ENCODE measurements at regions not wholly inside any gene's neighbourhood (a gene's known extent, or its start where the extent isn't known, plus 50 kb on each side); places are given as distances from the start of the nearest gene placed in this dataset.

DNA sequence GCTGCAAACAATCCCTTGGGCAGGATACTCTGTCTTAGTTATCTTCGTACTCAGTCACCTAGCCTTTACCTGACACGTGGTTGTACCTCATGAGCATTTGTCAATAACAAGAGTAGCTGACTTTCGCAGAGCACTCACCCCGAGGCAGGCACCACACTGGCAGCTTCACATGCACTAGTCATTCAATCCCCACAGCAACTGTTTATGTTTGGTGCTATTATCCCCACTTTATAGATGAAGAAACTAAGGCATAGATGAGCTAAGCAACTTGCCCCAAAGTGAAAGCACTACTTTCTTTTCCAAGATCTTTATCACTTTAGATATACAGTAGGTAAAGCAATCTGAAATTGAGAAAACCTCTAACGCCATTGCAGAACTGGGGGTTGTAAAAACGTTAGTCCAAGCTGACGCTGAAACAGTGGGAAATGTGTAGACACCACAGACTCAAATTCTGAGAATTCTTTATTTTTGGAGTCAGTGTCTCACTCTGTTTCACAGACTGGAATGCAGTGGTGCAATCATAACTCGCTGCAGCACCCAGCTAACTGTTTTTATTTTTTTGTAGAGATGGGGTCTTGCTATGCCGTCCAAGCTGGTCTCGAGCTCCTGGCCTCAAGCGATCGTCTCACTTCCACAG, 446.0 kb downstream of the FOXO1 start:
- H3K4me3 ChIP-seq: no peak overlapping the region
- no peaks in the 10 kb centered on the region for H3K4me1 ChIP-seq (ENCODE audit: control insufficient read depth, insufficient read depth, low read length)
- H3K9ac ChIP-seq (ENCODE audit: control insufficient read depth, insufficient read depth, low read length): no peak overlapping the region
- 69% methylated on average over 12 of the region's 12 CpGs for WGBS (ENCODE audit: insufficient coverage, insufficient replicate concordance, low lambda C conversion rate, missing lambda C conversion rate)
- ChIA-PET SMC1A (ENCODE audit: uncharacterized antibody, unreplicated experiment) (interaction anchor here (1.0 kb wide), 1 partner anchor 11 kb away, joined by 3 read pairs; no protein-coding TSS in a partner anchor), POLR2A (interaction anchor here (0.6 kb wide), 1 partner anchor 78 kb away, joined by 3 read pairs; no protein-coding TSS in a partner anchor), RAD21 (ENCODE audit: unreplicated experiment) (no interaction called here), CTCF (no interaction called here)
- no peak overlapping the region for H3K4me2 ChIP-seq (ENCODE audit: control insufficient read depth, insufficient read depth)
- no TSS peak for BruUV-seq (replicated peaks)
- H3K36me3 ChIP-seq (ENCODE audit: control insufficient read depth in 2 of 2, insufficient read depth in 2 of 2, low read length in 1 of 2): no peaks in the 10 kb centered on the region
- DNase-seq (ENCODE audit: low read depth, low spot score) (no peak), FAIRE-seq (no peak), ATAC-seq (no peak)
- in situ Hi-C loops (cut with MboI) (no loop called here), intact Hi-C loops (cut with micrococcal nuclease; ENCODE audit: unreplicated experiment) (no loop called here)
- H3K9me3 ChIP-seq (replicated peaks; ENCODE audit: control insufficient read depth, insufficient read depth, low read length): no peaks in the 10 kb centered on the region; the same call in 2 of the 3 replicates
- no peaks in the 10 kb centered on the region for H3K27me3 ChIP-seq (replicated peaks in 1 of 2; ENCODE audit: control insufficient read depth in 2 of 2, insufficient read depth in 2 of 2, low read length in 1 of 2)
- no peak overlapping the region for H3K27ac ChIP-seq (ENCODE audit: control insufficient read depth, insufficient read depth)
- H3K79me2 ChIP-seq (ENCODE audit: control insufficient read depth, insufficient read depth, low read length): no peaks in the 10 kb centered on the region
- no peak overlapping the region for H2AFZ ChIP-seq (ENCODE audit: control insufficient read depth, low read depth, low read length)
- no peaks in the 10 kb centered on the region for H4K20me1 ChIP-seq (ENCODE audit: control insufficient read depth, insufficient read depth)
- TF ChIP-seq, protein P1, sequence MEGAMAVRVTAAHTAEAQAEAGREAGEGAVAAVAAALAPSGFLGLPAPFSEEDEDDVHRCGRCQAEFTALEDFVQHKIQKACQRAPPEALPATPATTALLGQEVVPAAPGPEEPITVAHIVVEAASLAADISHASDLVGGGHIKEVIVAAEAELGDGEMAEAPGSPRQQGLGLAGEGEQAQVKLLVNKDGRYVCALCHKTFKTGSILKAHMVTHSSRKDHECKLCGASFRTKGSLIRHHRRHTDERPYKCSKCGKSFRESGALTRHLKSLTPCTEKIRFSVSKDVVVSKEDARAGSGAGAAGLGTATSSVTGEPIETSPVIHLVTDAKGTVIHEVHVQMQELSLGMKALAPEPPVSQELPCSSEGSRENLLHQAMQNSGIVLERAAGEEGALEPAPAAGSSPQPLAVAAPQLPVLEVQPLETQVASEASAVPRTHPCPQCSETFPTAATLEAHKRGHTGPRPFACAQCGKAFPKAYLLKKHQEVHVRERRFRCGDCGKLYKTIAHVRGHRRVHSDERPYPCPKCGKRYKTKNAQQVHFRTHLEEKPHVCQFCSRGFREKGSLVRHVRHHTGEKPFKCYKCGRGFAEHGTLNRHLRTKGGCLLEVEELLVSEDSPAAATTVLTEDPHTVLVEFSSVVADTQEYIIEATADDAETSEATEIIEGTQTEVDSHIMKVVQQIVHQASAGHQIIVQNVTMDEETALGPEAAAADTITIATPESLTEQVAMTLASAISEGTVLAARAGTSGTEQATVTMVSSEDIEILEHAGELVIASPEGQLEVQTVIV (IDR thresholded peaks at IDR 0.05; ENCODE audit: borderline replicate concordance, partially characterized antibody): no peak
- no peak for TF ChIP-seq CBX5 (IDR thresholded peaks at IDR 0.05; ENCODE audit: low read depth)
- TF ChIP-seq ZZZ3 (IDR thresholded peaks at IDR 0.05; ENCODE audit: control insufficient read depth, insufficient read length, low read depth): no peak
- no peak for TF ChIP-seq TCF12 (IDR thresholded peaks at IDR 0.05; ENCODE audit: low read depth, low read length)
- TF ChIP-seq, protein P2, sequence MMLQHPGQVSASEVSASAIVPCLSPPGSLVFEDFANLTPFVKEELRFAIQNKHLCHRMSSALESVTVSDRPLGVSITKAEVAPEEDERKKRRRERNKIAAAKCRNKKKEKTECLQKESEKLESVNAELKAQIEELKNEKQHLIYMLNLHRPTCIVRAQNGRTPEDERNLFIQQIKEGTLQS (IDR thresholded peaks at IDR 0.05; ENCODE audit: borderline replicate concordance, extremely low read depth, low read depth, low read length): no peak
- TF ChIP-seq TCF3 (IDR thresholded peaks at IDR 0.05; ENCODE audit: borderline replicate concordance, insufficient read depth, low read depth, low read length): no peak
- TF ChIP-seq, protein P3, sequence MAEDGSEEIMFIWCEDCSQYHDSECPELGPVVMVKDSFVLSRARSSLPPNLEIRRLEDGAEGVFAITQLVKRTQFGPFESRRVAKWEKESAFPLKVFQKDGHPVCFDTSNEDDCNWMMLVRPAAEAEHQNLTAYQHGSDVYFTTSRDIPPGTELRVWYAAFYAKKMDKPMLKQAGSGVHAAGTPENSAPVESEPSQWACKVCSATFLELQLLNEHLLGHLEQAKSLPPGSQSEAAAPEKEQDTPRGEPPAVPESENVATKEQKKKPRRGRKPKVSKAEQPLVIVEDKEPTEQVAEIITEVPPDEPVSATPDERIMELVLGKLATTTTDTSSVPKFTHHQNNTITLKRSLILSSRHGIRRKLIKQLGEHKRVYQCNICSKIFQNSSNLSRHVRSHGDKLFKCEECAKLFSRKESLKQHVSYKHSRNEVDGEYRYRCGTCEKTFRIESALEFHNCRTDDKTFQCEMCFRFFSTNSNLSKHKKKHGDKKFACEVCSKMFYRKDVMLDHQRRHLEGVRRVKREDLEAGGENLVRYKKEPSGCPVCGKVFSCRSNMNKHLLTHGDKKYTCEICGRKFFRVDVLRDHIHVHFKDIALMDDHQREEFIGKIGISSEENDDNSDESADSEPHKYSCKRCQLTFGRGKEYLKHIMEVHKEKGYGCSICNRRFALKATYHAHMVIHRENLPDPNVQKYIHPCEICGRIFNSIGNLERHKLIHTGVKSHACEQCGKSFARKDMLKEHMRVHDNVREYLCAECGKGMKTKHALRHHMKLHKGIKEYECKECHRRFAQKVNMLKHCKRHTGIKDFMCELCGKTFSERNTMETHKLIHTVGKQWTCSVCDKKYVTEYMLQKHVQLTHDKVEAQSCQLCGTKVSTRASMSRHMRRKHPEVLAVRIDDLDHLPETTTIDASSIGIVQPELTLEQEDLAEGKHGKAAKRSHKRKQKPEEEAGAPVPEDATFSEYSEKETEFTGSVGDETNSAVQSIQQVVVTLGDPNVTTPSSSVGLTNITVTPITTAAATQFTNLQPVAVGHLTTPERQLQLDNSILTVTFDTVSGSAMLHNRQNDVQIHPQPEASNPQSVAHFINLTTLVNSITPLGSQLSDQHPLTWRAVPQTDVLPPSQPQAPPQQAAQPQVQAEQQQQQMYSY (CRISPR knock-in tag; IDR thresholded peaks at IDR 0.05): no peak
- no peak for TF ChIP-seq HDGF (IDR thresholded peaks at IDR 0.05)
- TF ChIP-seq BACH1 (IDR thresholded peaks at IDR 0.05; ENCODE audit: borderline replicate concordance): no peak
- TF ChIP-seq, protein P4, sequence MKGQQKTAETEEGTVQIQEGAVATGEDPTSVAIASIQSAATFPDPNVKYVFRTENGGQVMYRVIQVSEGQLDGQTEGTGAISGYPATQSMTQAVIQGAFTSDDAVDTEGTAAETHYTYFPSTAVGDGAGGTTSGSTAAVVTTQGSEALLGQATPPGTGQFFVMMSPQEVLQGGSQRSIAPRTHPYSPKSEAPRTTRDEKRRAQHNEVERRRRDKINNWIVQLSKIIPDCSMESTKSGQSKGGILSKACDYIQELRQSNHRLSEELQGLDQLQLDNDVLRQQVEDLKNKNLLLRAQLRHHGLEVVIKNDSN (IDR thresholded peaks at IDR 0.05; ENCODE audit: borderline replicate concordance, extremely low read length, insufficient read depth, low read depth, low read length): no peak
- no peak for TF ChIP-seq RAD51 (IDR thresholded peaks at IDR 0.05)
- TF ChIP-seq, protein P5, sequence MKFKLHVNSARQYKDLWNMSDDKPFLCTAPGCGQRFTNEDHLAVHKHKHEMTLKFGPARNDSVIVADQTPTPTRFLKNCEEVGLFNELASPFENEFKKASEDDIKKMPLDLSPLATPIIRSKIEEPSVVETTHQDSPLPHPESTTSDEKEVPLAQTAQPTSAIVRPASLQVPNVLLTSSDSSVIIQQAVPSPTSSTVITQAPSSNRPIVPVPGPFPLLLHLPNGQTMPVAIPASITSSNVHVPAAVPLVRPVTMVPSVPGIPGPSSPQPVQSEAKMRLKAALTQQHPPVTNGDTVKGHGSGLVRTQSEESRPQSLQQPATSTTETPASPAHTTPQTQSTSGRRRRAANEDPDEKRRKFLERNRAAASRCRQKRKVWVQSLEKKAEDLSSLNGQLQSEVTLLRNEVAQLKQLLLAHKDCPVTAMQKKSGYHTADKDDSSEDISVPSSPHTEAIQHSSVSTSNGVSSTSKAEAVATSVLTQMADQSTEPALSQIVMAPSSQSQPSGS (IDR thresholded peaks at IDR 0.05; ENCODE audit: low read length): no peak
- no peak for TF ChIP-seq YY1 (IDR thresholded peaks at IDR 0.05; ENCODE audit: low read depth, low read length)
- no peak for TF ChIP-seq NFIC (IDR thresholded peaks at IDR 0.05; ENCODE audit: low read depth, low read length)
